ENCODE measurements at regions not wholly inside any gene's neighbourhood (a gene's known extent, or its start where the extent isn't known, plus 50 kb on each side); places are given as distances from the start of the nearest gene placed in this dataset.
"Not testable (repeated sequence)": the region's sequence is repeated elsewhere in the genome, so short reads cannot be mapped to it uniquely, and the experiment has no call there.

DNA sequence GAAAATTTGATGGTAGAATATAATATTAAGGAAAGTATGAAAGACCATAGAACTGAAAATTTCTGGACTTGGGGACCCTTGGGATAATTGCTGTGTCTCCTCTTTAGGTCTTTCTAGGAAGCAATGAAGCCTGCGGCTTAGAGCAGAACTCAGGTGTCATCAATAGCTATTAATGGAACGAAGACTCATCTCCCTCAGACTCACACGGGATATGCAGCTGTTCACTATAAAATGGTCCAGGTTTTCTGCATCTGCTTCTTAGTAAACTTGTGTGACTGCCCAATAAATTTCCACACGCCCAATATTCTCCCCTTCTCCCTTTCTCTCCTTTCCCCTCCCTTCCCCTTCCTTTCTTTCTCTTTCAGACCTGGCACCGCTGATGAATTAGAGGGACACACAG, 392.5 kb downstream of the HLX start:
- H3K9me3 ChIP-seq (ENCODE audit: insufficient read depth, low read depth, low read length): no peaks in the 10 kb centered on the region
- 97% methylated on average over 5 of the region's 5 CpGs for WGBS
- H3K4me3 ChIP-seq (ENCODE audit: low read length): no peak overlapping the region
- H3K9ac ChIP-seq (ENCODE audit: low read depth, low read length): no peak overlapping the region
- H3K27ac ChIP-seq (ENCODE audit: low read depth, low read length): no peak overlapping the region
- no peaks in the 10 kb centered on the region for H3K27me3 ChIP-seq (ENCODE audit: insufficient read depth, low read length)
- no peaks in the 10 kb centered on the region for H3K36me3 ChIP-seq (ENCODE audit: insufficient read depth, low read length)
- H3K4me1 ChIP-seq (ENCODE audit: insufficient read depth, low read length): no peaks in the 10 kb centered on the region; the same call in 1 of the 2 replicates

DNA sequence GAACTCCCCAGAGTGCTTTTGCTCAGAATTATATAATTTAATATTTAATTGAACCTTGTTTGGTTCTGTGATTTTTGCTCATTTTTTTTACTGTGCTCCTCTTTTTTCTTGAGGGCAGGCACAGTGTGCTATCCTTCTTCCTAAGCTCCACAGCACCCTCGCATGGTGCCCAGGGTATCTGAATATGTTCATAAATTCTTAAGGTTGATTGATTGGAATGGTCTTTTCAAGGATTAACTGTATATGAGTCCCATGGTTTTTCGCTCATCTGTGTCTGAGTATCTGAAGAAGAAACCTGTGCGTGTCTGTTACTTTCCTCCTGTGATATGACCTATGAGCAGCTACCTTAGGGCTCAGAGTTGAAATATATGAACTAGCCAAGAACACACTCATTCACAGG, 393.7 kb downstream of the HLX start:
- Histone ChIP-seq H3K9ac (ENCODE audit: low read depth, low read length) (no peak overlapping the region), H3K27me3 (ENCODE audit: insufficient read depth, low read length) (no peaks in the 10 kb centered on the region), H3K4me1 (ENCODE audit: insufficient read depth, low read length) (no peaks in the 10 kb centered on the region; the same call in 1 of the 2 replicates), H3K9me3 (ENCODE audit: insufficient read depth, low read depth, low read length) (no peaks in the 10 kb centered on the region), H3K36me3 (ENCODE audit: insufficient read depth, low read length) (no peaks in the 10 kb centered on the region), H3K27ac (ENCODE audit: low read depth, low read length) (no peak overlapping the region), H3K4me3 (ENCODE audit: low read length) (no peak overlapping the region)
- 97% methylated on average over 3 of the region's 3 CpGs for WGBS

DNA sequence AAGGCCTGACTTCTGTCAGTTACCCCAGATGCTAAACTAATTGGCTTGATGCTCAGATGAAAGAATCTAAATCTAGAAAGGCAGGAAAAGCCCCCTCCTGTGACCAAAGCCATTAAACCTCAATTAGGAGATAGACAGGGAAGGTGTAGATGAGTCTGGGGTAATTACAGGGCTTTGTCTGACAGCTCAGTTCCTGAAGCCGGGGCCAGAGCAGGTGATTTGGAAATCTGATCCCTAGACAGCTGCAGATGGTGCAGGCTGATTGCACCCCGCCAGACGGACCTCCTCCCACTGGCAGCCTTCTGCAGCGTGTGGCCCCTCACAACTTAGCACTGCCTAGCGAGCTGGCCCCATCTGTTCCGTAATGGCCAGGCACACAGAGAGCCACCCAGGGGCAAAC, 395.1 kb downstream of the HLX start:
- no peaks in the 10 kb centered on the region for H3K27me3 ChIP-seq (ENCODE audit: insufficient read depth, low read length)
- no peak overlapping the region for H3K27ac ChIP-seq (ENCODE audit: low read depth, low read length)
- no peaks in the 10 kb centered on the region for H3K36me3 ChIP-seq (ENCODE audit: insufficient read depth, low read length)
- no peaks in the 10 kb centered on the region for H3K9me3 ChIP-seq (ENCODE audit: insufficient read depth, low read depth, low read length)
- H3K4me3 ChIP-seq (ENCODE audit: low read length): no peak overlapping the region
- no peaks in the 10 kb centered on the region; the same call in 1 of the 2 replicates for H3K4me1 ChIP-seq (ENCODE audit: insufficient read depth, low read length)
- 85% methylated on average over 6 of the region's 6 CpGs for WGBS
- no peak overlapping the region for H3K9ac ChIP-seq (ENCODE audit: low read depth, low read length)

DNA sequence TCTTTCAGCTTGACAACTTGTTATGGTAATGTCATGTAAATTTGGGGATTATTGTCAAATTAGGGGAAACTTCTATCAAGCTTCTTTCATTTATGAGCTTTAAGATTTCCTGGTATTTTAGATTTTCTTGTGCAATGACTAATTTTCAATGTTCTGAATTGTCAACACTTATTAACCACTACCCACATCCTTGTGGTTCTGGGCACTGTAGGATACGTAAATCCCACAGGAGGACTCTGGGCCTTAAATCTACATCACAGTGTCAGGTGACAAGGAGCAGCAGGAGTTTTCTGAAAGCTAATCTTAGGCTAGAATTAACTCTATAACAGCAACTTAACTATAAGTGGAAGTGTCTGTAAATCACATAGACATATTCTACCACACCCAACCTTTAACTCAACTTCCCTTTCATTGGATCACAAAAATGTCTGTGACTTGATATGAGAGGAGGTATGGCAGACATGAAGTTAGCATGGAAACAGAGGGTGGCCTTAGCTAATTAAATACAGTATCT, 397.7 kb downstream of the HLX start:
- no peaks in the 10 kb centered on the region for H3K36me3 ChIP-seq (ENCODE audit: insufficient read depth, low read length)
- no peak overlapping the region for H3K4me3 ChIP-seq (ENCODE audit: low read length)
- H3K4me1 ChIP-seq (ENCODE audit: insufficient read depth, low read length): no peaks in the 10 kb centered on the region; the same call in 1 of the 2 replicates
- no peaks in the 10 kb centered on the region for H3K27me3 ChIP-seq (ENCODE audit: insufficient read depth, low read length)
- H3K9me3 ChIP-seq (ENCODE audit: insufficient read depth, low read depth, low read length): no peaks in the 10 kb centered on the region
- 72% methylated on average over 1 of the region's 1 CpG for WGBS
- H3K9ac ChIP-seq (ENCODE audit: low read depth, low read length): no peak overlapping the region
- H3K27ac ChIP-seq (ENCODE audit: low read depth, low read length): no peak overlapping the region

DNA sequence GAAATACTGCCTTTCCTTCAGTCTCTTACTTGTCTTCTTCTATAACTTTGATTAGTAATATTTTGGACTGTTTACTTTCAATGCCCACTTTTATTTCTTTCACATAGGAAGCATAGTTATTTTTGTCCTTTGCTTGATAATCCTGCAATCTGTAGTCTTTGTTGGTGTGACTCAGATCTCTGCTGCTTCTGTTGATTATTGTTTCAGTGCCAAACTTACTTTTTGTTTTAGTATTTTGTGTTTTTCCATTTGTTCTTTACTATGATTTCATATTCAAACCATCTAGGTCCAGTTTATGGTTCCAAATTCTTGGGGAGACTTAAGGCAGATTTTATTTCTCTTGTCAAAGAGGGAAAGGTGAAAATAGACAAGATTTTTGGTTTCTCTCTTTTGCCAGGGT, 399.9 kb downstream of the HLX start:
- Histone ChIP-seq H3K4me1 (ENCODE audit: insufficient read depth, low read length) (no peaks in the 10 kb centered on the region), H3K9ac (ENCODE audit: low read depth, low read length) (no peak overlapping the region), H3K4me3 (ENCODE audit: low read length) (no peak overlapping the region), H3K27me3 (ENCODE audit: insufficient read depth, low read length) (no peaks in the 10 kb centered on the region), H3K27ac (ENCODE audit: low read depth, low read length) (no peak overlapping the region), H3K9me3 (ENCODE audit: insufficient read depth, low read depth, low read length) (no peaks in the 10 kb centered on the region), H3K36me3 (ENCODE audit: insufficient read depth, low read length) (no peaks in the 10 kb centered on the region)

DNA sequence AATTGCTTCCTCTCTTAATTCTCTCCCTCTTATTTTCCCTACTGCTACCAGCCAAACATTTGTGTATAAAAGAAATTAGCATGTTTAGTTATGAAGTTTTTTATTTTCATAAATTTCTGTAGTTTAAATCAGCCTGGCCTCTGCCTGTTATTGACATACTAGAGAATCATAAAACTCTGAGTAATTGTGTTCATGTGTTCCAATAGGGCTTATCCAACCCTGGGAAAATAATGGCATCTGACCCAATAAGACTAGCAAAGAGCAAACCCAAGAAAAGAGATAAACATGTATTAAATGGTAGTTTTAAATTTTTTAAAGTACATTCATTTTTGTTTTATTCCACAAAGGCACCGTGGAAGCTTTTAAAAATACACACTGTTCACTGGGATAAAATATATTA, 404.3 kb downstream of the HLX start:
- Histone ChIP-seq H3K27me3 (ENCODE audit: insufficient read depth, low read length) (no peaks in the 10 kb centered on the region), H3K4me3 (ENCODE audit: low read length) (no peak overlapping the region), H3K9ac (ENCODE audit: low read depth, low read length) (no peak overlapping the region), H3K27ac (ENCODE audit: low read depth, low read length) (no peak overlapping the region), H3K36me3 (ENCODE audit: insufficient read depth, low read length) (no peaks in the 10 kb centered on the region), H3K4me1 (ENCODE audit: insufficient read depth, low read length) (peaks cover 13% of the 10 kb centered on the region), H3K9me3 (ENCODE audit: insufficient read depth, low read depth, low read length) (no peaks in the 10 kb centered on the region)
- WGBS: no CpG with 5 or more reads among the region's 1 CpG

DNA sequence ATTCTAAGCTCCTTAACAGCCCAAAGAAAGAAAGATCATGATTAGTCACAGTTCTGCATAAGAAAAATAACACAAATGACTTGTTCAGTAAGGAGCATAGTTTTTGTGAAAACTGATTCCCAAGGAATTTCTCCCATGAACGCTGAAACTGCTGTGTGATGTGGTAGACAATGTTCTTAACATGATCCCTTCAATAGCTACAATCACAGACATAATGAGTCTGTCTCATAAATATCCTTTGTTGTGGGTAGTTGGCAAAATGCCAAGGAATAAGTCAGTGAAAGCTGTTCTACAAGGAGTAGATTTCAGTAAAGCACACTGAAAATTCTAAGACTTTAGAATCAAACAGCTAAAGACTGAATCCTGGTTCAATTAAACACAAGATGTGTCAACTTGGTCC, 404.8 kb downstream of the HLX start:
- Histone ChIP-seq H3K36me3 (ENCODE audit: insufficient read depth, low read length) (no peaks in the 10 kb centered on the region), H3K9me3 (ENCODE audit: insufficient read depth, low read depth, low read length) (no peaks in the 10 kb centered on the region), H3K27me3 (ENCODE audit: insufficient read depth, low read length) (no peaks in the 10 kb centered on the region), H3K27ac (ENCODE audit: low read depth, low read length) (no peak overlapping the region), H3K9ac (ENCODE audit: low read depth, low read length) (no peak overlapping the region), H3K4me1 (ENCODE audit: insufficient read depth, low read length) (peaks cover 13% of the 10 kb centered on the region), H3K4me3 (ENCODE audit: low read length) (no peak overlapping the region)
- WGBS: 100% methylated on average over 1 of the region's 1 CpG

DNA sequence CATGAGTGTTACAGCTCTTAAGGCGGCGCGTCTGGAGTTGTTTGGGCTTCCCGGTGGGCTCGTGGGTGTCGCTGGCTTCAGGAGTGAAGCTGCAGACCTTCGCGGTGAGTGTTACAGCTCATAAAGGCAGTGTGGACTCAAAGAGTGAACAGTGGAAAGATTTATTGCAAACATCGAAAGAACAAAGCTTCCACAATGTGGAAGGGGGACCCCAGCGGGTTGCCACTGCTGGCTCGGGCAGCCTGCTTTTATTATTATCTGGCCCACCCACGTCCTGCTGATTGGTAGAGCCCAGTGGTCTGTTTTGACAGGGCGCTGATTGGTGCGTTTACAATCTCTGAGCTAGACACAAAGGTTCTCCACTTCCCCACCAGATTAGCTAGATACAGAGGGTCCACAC, 405.7 kb downstream of the HLX start:
- WGBS: 85% methylated on average over 14 of the region's 14 CpGs

DNA sequence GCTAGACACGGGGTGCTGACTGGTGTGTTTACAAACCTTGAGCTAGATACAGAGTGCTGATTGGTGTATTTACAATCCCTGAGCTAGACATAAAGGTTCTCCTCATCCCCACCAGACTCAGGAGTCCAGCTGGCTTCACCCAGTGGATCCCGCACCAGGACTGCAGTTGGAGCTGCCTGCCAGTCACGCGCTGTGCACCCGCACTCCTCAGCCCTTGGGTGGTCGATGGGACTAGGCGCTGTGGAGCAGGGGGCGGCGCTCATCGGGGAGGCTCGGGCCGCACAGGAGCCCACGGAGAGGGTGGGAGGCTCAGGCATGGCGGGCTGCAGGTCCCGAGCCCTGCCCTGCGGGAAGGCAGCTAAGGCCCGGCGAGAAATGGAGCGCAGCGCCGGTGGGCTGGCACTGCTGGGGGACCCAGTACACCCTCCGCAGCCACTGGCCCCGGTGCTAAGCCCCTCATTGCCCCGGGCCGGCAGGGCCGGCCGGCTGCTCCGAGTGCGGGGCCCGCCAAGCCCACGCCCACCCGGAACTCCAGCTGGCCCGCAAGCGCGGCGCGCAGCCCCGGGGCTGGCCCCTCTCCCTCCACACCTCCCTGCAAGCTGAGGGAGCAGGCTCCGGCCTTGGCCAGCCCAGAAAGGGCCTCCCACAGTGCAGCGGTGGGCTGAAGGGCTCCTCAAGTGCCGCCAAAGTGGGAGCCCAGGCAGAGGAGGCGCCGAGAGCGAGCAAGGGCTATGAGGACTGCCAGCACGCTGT, 406.4 kb downstream of the HLX start:
- 97% methylated on average over 43 of the region's 45 CpGs for WGBS
- not testable (repeated sequence) for H3K36me3 ChIP-seq (ENCODE audit: insufficient read depth, low read length)

More for the DNA sequence above, 405.7 kb downstream of the HLX start:
- H3K27ac ChIP-seq (ENCODE audit: low read depth, low read length); H3K9me3 ChIP-seq (ENCODE audit: insufficient read depth, low read depth, low read length); H3K4me3 ChIP-seq (ENCODE audit: low read length); H3K9ac ChIP-seq (ENCODE audit: low read depth, low read length); H3K36me3 ChIP-seq (ENCODE audit: insufficient read depth, low read length); H3K27me3 ChIP-seq (ENCODE audit: insufficient read depth, low read length): not testable (repeated sequence)
- H3K4me1 ChIP-seq (ENCODE audit: insufficient read depth, low read length): peaks cover 13% of the 10 kb centered on the region

DNA sequence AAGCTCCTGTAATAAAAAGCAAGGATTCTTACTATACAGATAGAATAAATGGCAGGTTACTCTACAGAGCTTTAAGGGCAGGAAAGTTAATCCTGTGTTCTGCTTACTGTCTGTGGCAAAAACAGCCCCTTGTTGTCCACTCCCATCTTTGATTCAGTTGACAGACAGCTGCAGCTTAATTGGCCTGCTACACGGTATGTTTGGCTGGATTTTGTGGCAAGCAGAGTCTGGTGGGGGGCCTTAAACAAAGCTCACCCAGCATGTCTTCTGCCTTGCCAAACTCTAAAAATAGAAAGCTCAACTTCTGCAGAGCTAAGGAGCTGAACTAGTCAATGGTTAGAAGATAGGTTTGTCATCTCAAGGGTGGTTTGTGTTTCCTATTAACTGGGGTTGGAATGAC, 407.2 kb downstream of the HLX start:
- H3K4me1 ChIP-seq (ENCODE audit: insufficient read depth, low read length): peaks cover 23% of the 10 kb centered on the region
- no peak overlapping the region for H3K4me3 ChIP-seq (ENCODE audit: low read length)
- H3K9me3 ChIP-seq (ENCODE audit: insufficient read depth, low read depth, low read length): no peaks in the 10 kb centered on the region
- H3K27me3 ChIP-seq (ENCODE audit: insufficient read depth, low read length): no peaks in the 10 kb centered on the region
- WGBS: 55% methylated on average over 1 of the region's 1 CpG
- H3K36me3 ChIP-seq (ENCODE audit: insufficient read depth, low read length): no peaks in the 10 kb centered on the region
- no peak overlapping the region for H3K9ac ChIP-seq (ENCODE audit: low read depth, low read length)
- H3K27ac ChIP-seq (ENCODE audit: low read depth, low read length): no peak overlapping the region

More for the DNA sequence above, 406.4 kb downstream of the HLX start:
- not testable (repeated sequence) for H3K4me3 ChIP-seq (ENCODE audit: low read length); H3K27me3 ChIP-seq (ENCODE audit: insufficient read depth, low read length); H3K27ac ChIP-seq (ENCODE audit: low read depth, low read length); H3K9ac ChIP-seq (ENCODE audit: low read depth, low read length); H3K9me3 ChIP-seq (ENCODE audit: insufficient read depth, low read depth, low read length)
- H3K4me1 ChIP-seq (ENCODE audit: insufficient read depth, low read length): peaks cover 15% of the 10 kb centered on the region

DNA sequence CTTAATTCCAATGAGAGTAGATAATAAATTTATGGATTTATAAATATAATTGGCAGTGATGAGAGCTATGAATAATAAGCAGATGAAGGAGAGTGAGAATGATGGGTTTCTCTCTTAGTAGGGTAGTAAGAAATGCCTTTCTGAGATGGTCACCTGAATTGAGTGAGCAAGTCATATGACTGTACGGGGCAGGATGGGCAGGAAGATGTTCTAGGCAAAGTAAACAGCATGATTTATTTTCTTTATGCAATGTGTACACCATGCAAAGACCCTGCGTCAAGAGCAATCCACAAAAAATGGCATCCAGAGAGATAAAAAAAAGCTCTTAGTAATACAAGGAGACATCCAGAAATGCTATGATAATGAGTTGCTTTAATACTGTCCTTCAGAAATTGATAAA, 409.9 kb downstream of the HLX start:
- H3K9me3 ChIP-seq (ENCODE audit: insufficient read depth, low read depth, low read length): no peaks in the 10 kb centered on the region
- H3K27me3 ChIP-seq (ENCODE audit: insufficient read depth, low read length): no peaks in the 10 kb centered on the region
- 100% methylated on average over 1 of the region's 2 CpGs for WGBS
- H3K9ac ChIP-seq (ENCODE audit: low read depth, low read length): no peak overlapping the region
- peaks cover 40% of the 10 kb centered on the region for H3K4me1 ChIP-seq (ENCODE audit: insufficient read depth, low read length)
- no peak overlapping the region for H3K4me3 ChIP-seq (ENCODE audit: low read length)
- no peaks in the 10 kb centered on the region for H3K36me3 ChIP-seq (ENCODE audit: insufficient read depth, low read length)
- H3K27ac ChIP-seq (ENCODE audit: low read depth, low read length): no peak overlapping the region

DNA sequence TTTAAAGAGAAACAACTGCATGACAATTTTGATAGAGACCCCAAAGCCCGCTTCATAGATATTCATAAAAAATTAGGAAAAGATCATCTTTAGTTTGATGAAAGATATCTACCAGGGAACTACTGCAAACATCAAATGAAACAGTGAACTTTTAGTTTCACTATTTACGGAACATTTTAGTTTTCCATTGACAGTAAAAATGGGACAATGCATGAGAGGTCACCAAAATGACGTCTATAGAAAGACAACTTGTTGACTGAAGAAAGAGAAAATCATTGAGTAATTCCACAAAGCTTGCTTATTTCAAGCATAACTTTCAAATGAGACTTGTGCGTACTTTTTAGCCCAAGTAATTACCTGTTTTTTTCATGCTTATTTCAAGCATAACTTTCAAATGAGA, 411.4 kb downstream of the HLX start:
- 90% methylated on average over 3 of the region's 4 CpGs for WGBS
- H3K27ac ChIP-seq (ENCODE audit: low read depth, low read length): no peak overlapping the region; the same call in 1 of the 2 replicates
- no peaks in the 10 kb centered on the region for H3K36me3 ChIP-seq (ENCODE audit: insufficient read depth, low read length)
- no peak overlapping the region for H3K9ac ChIP-seq (ENCODE audit: low read depth, low read length)
- H3K4me3 ChIP-seq (ENCODE audit: low read length): no peak overlapping the region
- H3K9me3 ChIP-seq (ENCODE audit: insufficient read depth, low read depth, low read length): no peaks in the 10 kb centered on the region
- H3K27me3 ChIP-seq (ENCODE audit: insufficient read depth, low read length): no peaks in the 10 kb centered on the region
- H3K4me1 ChIP-seq (ENCODE audit: insufficient read depth, low read length): peaks cover 40% of the 10 kb centered on the region

All from HUES64 (cell line).